Embryonic facial prominence (tissue), 1 donor: ENCODE measurements at regions not wholly inside any gene's neighbourhood (a gene's known extent, or its start where the extent isn't known, plus 50 kb on each side); places are given as distances from the start of the nearest gene placed in this dataset.

Experiments used
- DNase-seq: peaks from one replicate; pipeline ENCODE4 v3.0.0-alpha.2; 2016; ENCODE audit errors: extremely low spot score

DNA sequence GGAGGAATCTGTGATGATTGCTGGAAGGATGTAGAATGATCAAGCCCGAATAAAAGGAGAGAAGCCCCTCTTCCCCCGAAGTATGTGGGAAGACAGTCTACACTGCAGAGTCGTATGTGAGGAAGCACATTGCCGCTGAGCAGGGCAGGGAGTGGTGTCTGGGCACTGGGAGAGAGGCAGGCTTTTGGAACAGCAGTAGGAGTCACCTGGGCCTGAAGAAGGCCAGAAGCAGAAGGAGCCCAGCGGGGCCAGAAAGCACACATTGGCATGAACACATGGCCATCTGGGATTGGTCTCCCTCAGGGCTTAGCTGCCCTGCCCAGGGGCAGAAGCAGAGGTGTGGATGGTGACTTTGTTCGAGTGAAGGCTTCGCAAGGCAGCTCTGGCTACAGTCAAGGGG is 162.8 kb downstream of the ERCC6L2 start:
- no peak for DNase-seq

GRCh38 chr9:96034553-96035122 is 159.1 kb downstream of the ERCC6L2 start:
- DNase-seq: no peak

- DNase-seq: no peak
Measured at GRCh38 chr9:96033896-96034295, 158.4 kb downstream of the ERCC6L2 start.

- no peak for DNase-seq
Measured at GRCh38 chr9:96031916-96032534, 156.5 kb downstream of the ERCC6L2 start.

DNA sequence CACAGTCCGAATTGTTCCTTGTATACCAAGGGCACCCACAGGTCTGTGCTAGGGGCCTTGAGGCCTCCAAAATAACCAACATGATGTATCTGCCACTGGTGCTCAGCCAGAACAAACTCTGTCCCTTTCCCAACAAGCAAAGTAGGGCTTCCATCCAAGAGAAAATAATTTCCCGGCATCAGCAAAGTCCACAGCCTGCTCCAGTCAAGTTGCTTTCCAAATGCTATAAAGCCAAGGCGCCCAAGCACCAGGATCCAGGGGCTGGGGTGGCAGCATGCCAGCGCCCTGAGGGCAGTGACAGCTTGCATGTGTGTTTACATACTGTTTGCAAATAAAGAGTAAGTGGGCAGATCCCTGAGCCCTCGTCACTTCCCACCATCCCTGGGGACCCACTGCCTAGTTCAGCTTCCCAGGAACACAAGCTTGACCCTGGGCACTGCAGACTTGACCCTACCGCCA is 155.9 kb downstream of the ERCC6L2 start:
- DNase-seq: no peak

GRCh38 chr9:96029722-96030530 is 154.4 kb downstream of the ERCC6L2 start:
- no peak for DNase-seq

- no peak for DNase-seq
Measured at GRCh38 chr9:96027251-96028131, 152.0 kb downstream of the ERCC6L2 start.

DNA sequence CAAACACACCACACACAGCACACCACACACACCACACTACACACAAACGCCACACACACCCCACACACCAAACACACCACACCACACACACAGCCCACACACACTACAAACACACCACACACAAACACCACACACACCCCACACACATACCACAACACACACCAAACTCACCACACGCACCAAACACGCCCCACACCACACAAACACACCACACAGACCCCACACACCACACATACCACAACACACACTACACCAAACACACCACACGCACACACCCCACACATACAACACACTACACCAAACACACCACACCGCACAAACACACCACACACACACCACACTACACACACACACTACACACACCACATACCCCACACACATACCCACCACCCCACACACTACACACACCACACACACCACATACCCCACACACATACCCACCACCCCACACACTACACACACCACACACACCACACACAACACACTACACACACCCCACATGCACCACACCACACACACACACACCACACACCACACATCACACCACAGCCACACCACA is 151.2 kb downstream of the ERCC6L2 start:
- no peak for DNase-seq

DNA sequence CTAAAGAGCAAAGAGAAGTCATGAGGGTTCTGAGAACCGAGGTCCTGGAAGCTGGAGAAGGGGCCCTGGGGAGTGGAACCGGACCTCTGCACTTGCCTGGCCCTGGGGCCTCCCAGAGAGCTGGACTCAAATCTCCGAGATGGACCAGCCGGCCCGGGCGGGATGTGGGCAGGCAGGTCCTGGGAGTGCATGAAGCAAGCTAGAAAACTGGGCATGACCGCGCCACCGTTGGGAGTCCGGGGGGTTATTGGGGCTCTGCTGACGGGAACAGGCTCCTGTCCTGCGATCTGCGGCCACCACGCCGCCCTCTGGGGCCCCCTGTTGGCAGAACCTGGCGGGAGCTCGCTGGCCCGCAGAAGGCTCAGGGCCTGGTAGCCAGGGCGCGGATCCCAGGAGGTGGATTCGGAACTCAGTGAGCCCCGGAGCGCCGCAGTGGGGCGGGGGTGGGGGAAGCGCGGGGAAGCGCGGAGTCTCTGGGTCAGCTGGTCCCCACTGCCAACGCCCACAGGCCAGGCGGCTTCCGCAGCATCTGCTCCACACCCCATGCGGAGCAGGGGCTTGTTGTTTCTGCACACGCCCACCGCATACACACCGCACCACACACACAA is 150.6 kb downstream of the ERCC6L2 start:
- DNase-seq: no peak

DNA sequence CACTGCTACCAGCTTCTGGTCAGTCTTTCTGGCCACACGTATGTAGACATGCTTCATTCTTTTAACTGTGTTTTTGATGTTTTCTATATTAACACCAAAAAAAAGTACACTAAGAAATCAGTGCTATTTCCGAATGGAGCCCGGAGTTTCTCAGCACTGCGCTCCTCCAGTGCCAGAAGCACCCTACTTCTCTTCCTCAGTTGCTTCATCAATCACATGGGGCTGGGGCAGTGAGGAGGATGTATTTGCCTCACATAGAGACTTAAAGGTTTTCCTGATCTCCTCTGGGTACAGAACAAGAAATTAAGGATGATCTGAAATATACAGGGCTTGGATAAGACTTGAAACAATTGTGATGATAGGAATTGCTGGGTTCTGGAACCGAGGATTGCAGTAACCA is 148.0 kb downstream of the ERCC6L2 start:
- no peak for DNase-seq

GRCh38 chr9:96022445-96023051 is 147.1 kb downstream of the ERCC6L2 start:
- DNase-seq: no peak

DNA sequence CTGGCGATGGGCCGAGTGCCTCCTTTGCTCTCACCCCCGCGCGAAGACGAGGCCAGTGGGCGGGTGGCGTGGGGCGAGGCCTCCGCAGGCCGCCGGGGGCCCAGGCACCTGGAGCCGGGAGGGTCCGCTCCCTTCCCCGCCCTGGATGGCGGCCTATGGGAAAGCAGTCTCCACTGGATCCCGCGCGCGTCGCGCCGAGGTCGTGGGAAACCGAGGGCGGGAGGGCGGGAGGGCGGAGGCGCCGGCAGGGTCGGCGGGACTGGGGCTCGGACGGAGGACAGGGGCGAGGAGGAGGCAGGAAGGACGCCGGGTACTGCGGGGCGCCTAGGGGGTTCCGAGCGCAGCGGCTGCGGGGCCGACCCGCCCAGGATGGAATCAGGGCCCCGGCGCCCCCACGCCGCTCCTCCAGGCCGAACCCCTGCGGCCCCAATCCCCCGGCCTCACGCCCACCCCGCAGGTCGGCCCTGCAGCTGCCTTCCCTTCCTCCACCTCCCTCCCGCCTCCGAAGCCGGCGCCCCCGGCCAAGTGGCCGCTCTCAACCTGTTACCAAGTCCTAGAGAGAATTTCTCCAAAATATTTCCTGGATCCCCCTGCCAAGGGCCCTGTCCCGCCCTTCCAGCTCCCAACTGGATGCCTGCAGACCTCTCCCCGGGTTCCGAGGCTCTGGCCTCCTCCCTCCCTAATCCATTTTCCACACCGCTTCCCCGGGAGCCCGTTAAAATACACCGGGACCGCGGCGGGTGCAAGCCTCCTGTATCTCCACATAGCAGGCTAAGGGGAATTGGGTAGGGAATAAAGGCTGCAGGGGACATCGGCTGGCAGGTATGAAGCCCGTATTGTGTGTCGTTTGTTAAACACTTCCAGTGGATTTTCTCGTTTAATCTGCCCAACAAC is 146.3 kb downstream of the ERCC6L2 start:
- DNase-seq: no peak

GRCh38 chr9:96020792-96021550 is 145.5 kb downstream of the ERCC6L2 start:
- no peak for DNase-seq

DNA sequence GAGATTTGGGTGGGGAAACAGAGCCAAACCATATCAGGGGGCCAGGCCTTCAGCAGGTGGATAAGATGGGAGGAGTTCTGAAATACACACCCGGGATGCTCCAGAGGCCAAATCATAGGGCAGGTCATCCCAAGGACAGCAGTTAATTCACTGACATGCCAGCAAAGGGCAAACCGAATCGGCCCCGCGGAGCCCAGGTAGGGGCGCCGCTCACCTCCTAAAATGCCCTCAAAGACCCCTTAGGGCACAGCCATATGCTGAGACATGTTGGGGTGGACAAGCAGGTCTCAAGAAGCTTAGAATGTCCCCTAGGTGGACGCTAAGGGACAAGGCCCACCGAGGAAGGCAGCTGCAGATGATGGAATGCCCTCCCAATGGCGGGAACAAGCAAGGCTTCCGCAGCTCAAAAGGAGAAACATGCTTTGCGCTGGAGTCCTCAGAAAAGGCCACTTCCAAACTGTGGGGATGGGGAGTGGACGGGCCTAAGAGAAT is 144.9 kb downstream of the ERCC6L2 start:
- DNase-seq: no peak
